ENCODE measurements at regions not wholly inside any gene's neighbourhood (a gene's known extent, or its start where the extent isn't known, plus 50 kb on each side); places are given as distances from the start of the nearest gene placed in this dataset.

DNA sequence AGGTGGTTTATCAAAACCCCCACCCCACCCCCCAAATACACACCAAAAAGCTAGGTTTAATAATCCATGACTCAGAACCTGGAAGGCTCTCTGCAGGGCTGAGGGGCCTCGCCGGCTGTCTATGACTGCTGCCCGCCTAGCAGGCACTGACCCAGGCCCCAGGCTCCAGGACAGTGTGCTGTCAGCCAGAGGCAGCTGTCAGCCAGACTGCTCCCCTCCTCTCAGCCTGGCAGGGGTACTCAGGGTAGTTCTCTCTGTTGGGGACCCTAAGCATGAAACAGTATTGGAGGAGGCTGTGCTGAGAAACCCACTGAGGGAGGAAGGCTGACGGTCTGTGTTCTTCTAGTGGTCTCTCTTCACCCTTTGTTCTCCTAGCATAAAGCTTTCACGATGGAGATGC is 90.3 kb downstream of the CCDC185 start:
- no peak for TF ChIP-seq CTCF (IDR thresholded peaks at IDR 0.05; ENCODE audit: borderline replicate concordance, extremely low read depth, insufficient read depth)
- Histone ChIP-seq H3K4me3 (ENCODE audit: low read length in 3 of 3) (no peak overlapping the region), H3K27ac (ENCODE audit: low read depth in 2 of 2, low read length in 2 of 2) (no peak overlapping the region), H3K4me1 (ENCODE audit: control insufficient read depth in 2 of 3, insufficient read depth in 2 of 3, low read depth in 1 of 3, low read length in 3 of 3) (no peaks in the 10 kb centered on the region), H3K36me3 (ENCODE audit: control insufficient read depth in 2 of 3, insufficient read depth in 3 of 3, low read length in 3 of 3) (no peaks in the 10 kb centered on the region), H3K9ac (ENCODE audit: low read length in 3 of 3) (no peak overlapping the region), H3K9me3 (ENCODE audit: control insufficient read depth in 2 of 3, insufficient read depth in 1 of 3, low read length in 3 of 3) (no peaks in the 10 kb centered on the region), H3K27me3 (ENCODE audit: control insufficient read depth, insufficient read depth, low read length) (no peaks in the 10 kb centered on the region)
- no peak for FAIRE-seq
- intact Hi-C loops (cut with DNase I): no loop called here
- no peak for DNase-seq

DNA sequence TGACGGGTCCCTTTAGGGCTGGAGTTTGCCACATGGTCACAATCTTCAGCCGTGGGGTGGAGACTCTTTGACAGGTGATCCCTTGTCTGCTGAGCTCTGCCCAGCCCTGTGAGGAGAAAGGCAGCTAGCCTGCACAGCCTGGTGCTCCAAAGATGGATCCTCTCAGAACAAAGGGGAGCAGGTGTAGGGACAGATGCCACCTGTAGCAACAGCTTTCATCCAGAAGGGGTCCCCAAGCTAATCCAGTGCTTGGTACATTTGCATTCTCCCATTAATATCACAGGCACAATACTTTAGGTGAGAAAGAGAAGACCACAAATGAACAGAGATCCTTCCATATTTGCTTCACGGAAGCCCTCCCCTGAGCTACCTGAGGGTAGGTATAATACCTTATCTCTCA is 93.2 kb downstream of the CCDC185 start:
- TF ChIP-seq CTCF (IDR thresholded peaks at IDR 0.05; ENCODE audit: borderline replicate concordance, extremely low read depth, insufficient read depth): no peak
- Histone ChIP-seq H3K27ac (ENCODE audit: low read depth in 2 of 2, low read length in 2 of 2) (no peak overlapping the region), H3K4me1 (ENCODE audit: control insufficient read depth in 2 of 3, insufficient read depth in 2 of 3, low read depth in 1 of 3, low read length in 3 of 3) (no peaks in the 10 kb centered on the region), H3K9ac (ENCODE audit: low read length in 3 of 3) (no peak overlapping the region), H3K9me3 (ENCODE audit: control insufficient read depth in 2 of 3, insufficient read depth in 1 of 3, low read length in 3 of 3) (no peaks in the 10 kb centered on the region), H3K36me3 (ENCODE audit: control insufficient read depth in 2 of 3, insufficient read depth in 3 of 3, low read length in 3 of 3) (no peaks in the 10 kb centered on the region), H3K4me3 (ENCODE audit: low read length in 3 of 3) (no peak overlapping the region), H3K27me3 (ENCODE audit: control insufficient read depth, insufficient read depth, low read length) (no peaks in the 10 kb centered on the region)
- FAIRE-seq: no peak
- no peak for DNase-seq
- intact Hi-C loops (cut with DNase I): no loop called here

DNA sequence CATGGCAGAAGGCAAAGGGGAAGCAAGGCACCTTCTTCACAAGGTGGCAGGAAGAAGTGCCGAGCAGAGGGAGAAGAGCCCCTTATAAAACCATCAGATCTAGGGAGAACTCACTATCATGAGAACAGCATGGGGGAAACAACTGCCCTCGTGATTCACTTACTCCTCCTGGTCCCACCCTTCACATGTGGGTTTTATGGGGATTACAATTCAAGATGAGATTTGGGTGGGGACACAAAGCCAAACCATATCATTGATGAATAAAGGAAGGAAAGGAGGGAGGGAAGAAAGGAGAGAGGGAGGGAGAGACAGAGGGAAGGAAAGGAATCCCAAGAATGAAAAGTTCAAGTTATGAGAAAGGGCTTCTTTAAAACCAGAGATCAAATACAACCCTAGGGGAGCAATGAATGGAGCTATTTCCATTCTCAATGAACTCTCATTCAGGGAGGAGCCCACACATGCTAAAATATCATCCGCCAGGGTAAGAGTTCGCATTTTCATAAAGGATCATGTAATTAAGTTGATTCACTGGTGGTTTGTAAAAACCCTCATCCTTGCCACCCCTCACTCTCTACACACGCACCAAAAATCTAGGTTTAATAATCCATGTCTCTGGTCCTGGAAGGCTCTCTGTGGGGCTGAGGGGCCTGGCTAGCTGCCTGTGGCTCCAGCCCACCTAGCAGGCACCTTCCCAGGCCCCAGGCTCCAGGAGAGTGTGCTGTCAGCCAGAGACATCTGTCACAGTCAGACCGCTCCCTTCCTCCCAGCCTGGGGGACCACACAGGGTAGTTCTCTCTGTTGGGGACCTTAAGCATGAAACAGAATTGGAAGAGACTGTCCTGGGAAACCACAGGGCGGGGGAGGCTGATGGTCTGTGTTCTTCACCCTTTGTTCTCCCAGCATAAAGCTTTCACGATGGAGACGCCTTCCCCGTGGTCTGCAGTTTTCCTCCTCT is 94.0 kb downstream of the CCDC185 start:
- Histone ChIP-seq H3K27ac (ENCODE audit: low read depth in 2 of 2, low read length in 2 of 2) (no peak overlapping the region), H3K36me3 (ENCODE audit: control insufficient read depth in 2 of 3, insufficient read depth in 3 of 3, low read length in 3 of 3) (no peaks in the 10 kb centered on the region), H3K4me1 (ENCODE audit: control insufficient read depth in 2 of 3, insufficient read depth in 2 of 3, low read depth in 1 of 3, low read length in 3 of 3) (no peaks in the 10 kb centered on the region), H3K9me3 (ENCODE audit: control insufficient read depth in 2 of 3, insufficient read depth in 1 of 3, low read length in 3 of 3) (no peaks in the 10 kb centered on the region), H3K27me3 (ENCODE audit: control insufficient read depth, insufficient read depth, low read length) (no peaks in the 10 kb centered on the region), H3K9ac (ENCODE audit: low read length in 3 of 3) (no peak overlapping the region), H3K4me3 (ENCODE audit: low read length in 3 of 3) (no peak overlapping the region)
- DNase-seq: no peak
- intact Hi-C loops (cut with DNase I): no loop called here
- FAIRE-seq: no peak
- no peak for TF ChIP-seq CTCF (IDR thresholded peaks at IDR 0.05; ENCODE audit: borderline replicate concordance, extremely low read depth, insufficient read depth)
